B cell (primary cell): ENCODE measurements at regions not wholly inside any gene's neighbourhood (a gene's known extent, or its start where the extent isn't known, plus 50 kb on each side); places are given as distances from the start of the nearest gene placed in this dataset.
"Not testable (repeated sequence)": the region's sequence is repeated elsewhere in the genome, so short reads cannot be mapped to it uniquely, and the experiment has no call there.

ENCODE experiments used
- ATAC-seq: fragments of 200-7000 bp; cut with Tn5 transposase; one replicate; pipeline ENCODE4 v1.10.0; 2021; ENCODE audit warnings: low read depth, mild to moderate bottlenecking, moderate number of reproducible peaks, moderate library complexity
- CTCF ChIA-PET: fragments of 350-600 bp; sonication (Branson Sonifier 250); formaldehyde crosslinking; loops from one replicate; lab custom pipeline; 2021; ENCODE audit warnings: antibody characterized with exemption, inconsistent platforms; lab: Charles Lee
- POLR2A ChIA-PET: fragments of 350-600 bp; sonication (Branson Sonifier 250); formaldehyde crosslinking; loops from one replicate; lab custom pipeline; 2021; ENCODE audit warnings: antibody characterized with exemption; lab: Charles Lee
- DNase-seq: peaks from one replicate; pipeline ENCODE4 v3.0.0; 2013
- H2AFZ ChIP-seq: 2 replicates; pipeline ENCODE4 v1.6.1; 2012; ENCODE audit warnings: mild to moderate bottlenecking, low read depth, low read length; ENCODE audit not compliant: insufficient read depth, poor library complexity, severe bottlenecking
- H3K27ac ChIP-seq, 2 donors: 1 replicate in 1 of 2; 2 replicates in 1 of 2; pipeline ENCODE4 v1.5.1; 2012 to 2013; ENCODE audit warnings: low read length in 2 of 2, mild to moderate bottlenecking in 2 of 2, moderate library complexity in 1 of 2
- H3K27me3 ChIP-seq, 4 experiments: fragments of 200-600 bp in 1 of 4; sonication (generic) in 1 of 4; replicated peaks in 1 of 4; 1 replicate in 2 of 4; 2 replicates in 2 of 4; pipeline versions ENCODE4 v1.6.1 to v1.7.0; 2013 to 2016; ENCODE audit warnings: low read length in 3 of 4, mild to moderate bottlenecking in 2 of 4, mixed read lengths in 1 of 4, moderate library complexity in 1 of 4; ENCODE audit not compliant: insufficient read depth in 4 of 4, control insufficient read depth in 3 of 4; ENCODE audit errors: control extremely low read depth in 1 of 4
- H3K36me3 ChIP-seq, 2 experiments: replicated peaks in 1 of 2; 1 replicate in 1 of 2; 2 replicates in 1 of 2; pipeline versions ENCODE4 v1.6.1 to v1.7.1; 2013; ENCODE audit warnings: low read length in 1 of 2; ENCODE audit not compliant: insufficient read depth in 2 of 2, control insufficient read depth in 1 of 2; ENCODE audit errors: control extremely low read depth in 1 of 2, extremely low read depth in 1 of 2
- H3K4me1 ChIP-seq, 2 donors: fragments of 200-600 bp in 1 of 2; sonication (generic) in 1 of 2; 1 replicate in 1 of 2; 2 replicates in 1 of 2; pipeline versions ENCODE4 v1.5.1 to v1.6.1; 2013 to 2017; ENCODE audit warnings: low read length in 2 of 2; ENCODE audit not compliant: control insufficient read depth in 2 of 2, insufficient read depth in 2 of 2
- H3K4me2 ChIP-seq: replicated peaks from 2 replicates; pipeline ENCODE3; 2012; ENCODE audit warnings: mild to moderate bottlenecking, low read depth, low read length; ENCODE audit not compliant: poor library complexity, severe bottlenecking
- H3K4me3 ChIP-seq, 5 experiments: fragments of 200-600 bp in 1 of 5; sonication (generic) in 1 of 5; 1 replicate in 3 of 5; 2 replicates in 2 of 5; pipeline versions ENCODE4 v1.5.1 to v1.7.0; 2011 to 2016; ENCODE audit warnings: low read length in 4 of 5, mild to moderate bottlenecking in 4 of 5, low read depth in 2 of 5, control low read depth in 1 of 5, moderate library complexity in 1 of 5; ENCODE audit not compliant: insufficient read depth in 1 of 5; ENCODE audit errors: control extremely low read depth in 1 of 5, extremely low read depth in 1 of 5
- H3K79me2 ChIP-seq: fragments of 200-600 bp; sonication (generic); one replicate; pipeline ENCODE4 v1.6.0; 2016; ENCODE audit warnings: low read length; ENCODE audit not compliant: control insufficient read depth, insufficient read depth
- H3K9ac ChIP-seq: fragments of 200-600 bp; sonication (generic); 2 replicates; pipeline ENCODE4 v1.6.1; 2017; ENCODE audit warnings: mild to moderate bottlenecking, low read length, moderate library complexity
- H3K9me3 ChIP-seq, 3 donors: one replicate each; pipeline versions ENCODE4 v1.6.1 to v1.7.1; 2013; ENCODE audit warnings: low read length in 2 of 3; ENCODE audit not compliant: control insufficient read depth in 2 of 3, insufficient read depth in 1 of 3; ENCODE audit errors: control extremely low read depth in 1 of 3
- H4K20me1 ChIP-seq: 2 replicates; pipeline ENCODE4 v1.6.0; 2012; ENCODE audit warnings: mild to moderate bottlenecking, low read length; ENCODE audit not compliant: insufficient read depth, control insufficient read depth, poor library complexity, severe bottlenecking
- H3K27ac Mint-ChIP-seq: one replicate; pipeline ENCODE4 v1.8.0; 2021; ENCODE audit warnings: mixed read lengths
- H3K27me3 Mint-ChIP-seq: one replicate; pipeline ENCODE4 v1.8.0; 2021; ENCODE audit warnings: mixed read lengths
- H3K4me1 Mint-ChIP-seq: one replicate; pipeline ENCODE4 v1.8.0; 2021; ENCODE audit warnings: mixed read lengths
- H3K4me3 Mint-ChIP-seq: one replicate; pipeline ENCODE4 v1.8.0; 2021; ENCODE audit warnings: mixed read lengths
- H3K9me3 Mint-ChIP-seq: one replicate; pipeline ENCODE4 v1.8.0; 2022; ENCODE audit warnings: mixed read lengths; ENCODE audit not compliant: insufficient read depth
- EZH2 ChIP-seq: IDR thresholded peaks from 2 replicates; pipeline ENCODE4 v1.6.1; 2012; ENCODE audit warnings: borderline replicate concordance, low read depth, mild to moderate bottlenecking, moderate library complexity, low read length; ENCODE audit not compliant: insufficient read depth, poor library complexity, severe bottlenecking
- WGBS: methylation state at CpG from one replicate; pipeline ENCODE4 v1.1.5; 2013; ENCODE audit warnings: missing lambda C conversion rate; ENCODE audit not compliant: insufficient coverage; 5-methylcytosine and 5-hydroxymethylcytosine counted together
- intact Hi-C: fragments of 100-400 bp; cut with micrococcal nuclease; formaldehyde crosslinking; loops from one replicate; pipeline ENCODE4 v1.10.0; 2022
- TF ChIP-seq, protein P1 (sequence below): fragments of 200-600 bp; IDR thresholded peaks from one replicate; pipeline ENCODE4 v1.8.0; 2022; ENCODE audit warnings: antibody characterized with exemption, mild to moderate bottlenecking

GRCh38 chr10:45056806-45057205 is 56.1 kb downstream of the ZNF22 start:
- H3K27me3 Mint-ChIP-seq: peaks cover 16% of the 10 kb centered on the region
- 100% methylated on average over 1 of the region's 1 CpG for WGBS
- DNase-seq, H3K27ac Mint-ChIP-seq, H3K79me2 ChIP-seq, H3K36me3 ChIP-seq, H3K9ac ChIP-seq, H3K9me3 ChIP-seq, intact Hi-C loops, H3K9me3 Mint-ChIP-seq, H3K4me1 Mint-ChIP-seq, H3K4me1 ChIP-seq, H3K27me3 ChIP-seq, H3K27ac ChIP-seq, ATAC-seq, H4K20me1 ChIP-seq, H3K4me2 ChIP-seq, CTCF ChIA-PET, H3K4me3 Mint-ChIP-seq, POLR2A ChIA-PET, H3K4me3 ChIP-seq, H2AFZ ChIP-seq: not testable (repeated sequence)

- no peak overlapping the region for H2AFZ ChIP-seq
- TF ChIP-seq, protein P1, sequence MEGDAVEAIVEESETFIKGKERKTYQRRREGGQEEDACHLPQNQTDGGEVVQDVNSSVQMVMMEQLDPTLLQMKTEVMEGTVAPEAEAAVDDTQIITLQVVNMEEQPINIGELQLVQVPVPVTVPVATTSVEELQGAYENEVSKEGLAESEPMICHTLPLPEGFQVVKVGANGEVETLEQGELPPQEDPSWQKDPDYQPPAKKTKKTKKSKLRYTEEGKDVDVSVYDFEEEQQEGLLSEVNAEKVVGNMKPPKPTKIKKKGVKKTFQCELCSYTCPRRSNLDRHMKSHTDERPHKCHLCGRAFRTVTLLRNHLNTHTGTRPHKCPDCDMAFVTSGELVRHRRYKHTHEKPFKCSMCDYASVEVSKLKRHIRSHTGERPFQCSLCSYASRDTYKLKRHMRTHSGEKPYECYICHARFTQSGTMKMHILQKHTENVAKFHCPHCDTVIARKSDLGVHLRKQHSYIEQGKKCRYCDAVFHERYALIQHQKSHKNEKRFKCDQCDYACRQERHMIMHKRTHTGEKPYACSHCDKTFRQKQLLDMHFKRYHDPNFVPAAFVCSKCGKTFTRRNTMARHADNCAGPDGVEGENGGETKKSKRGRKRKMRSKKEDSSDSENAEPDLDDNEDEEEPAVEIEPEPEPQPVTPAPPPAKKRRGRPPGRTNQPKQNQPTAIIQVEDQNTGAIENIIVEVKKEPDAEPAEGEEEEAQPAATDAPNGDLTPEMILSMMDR: no peak
- no peak for TF ChIP-seq EZH2
- no peak overlapping the region for H3K4me2 ChIP-seq
- H3K4me3 Mint-ChIP-seq: no peak overlapping the region
- no CpG with 5 or more reads among the region's 1 CpG for WGBS
- intact Hi-C loops: no loop called here
- H3K9me3 ChIP-seq: no peaks in the 10 kb centered on the region
- H3K36me3 ChIP-seq: no peaks in the 10 kb centered on the region
- no peak overlapping the region for H3K27ac ChIP-seq
- no peaks in the 10 kb centered on the region for H3K4me1 ChIP-seq
- peaks cover 16% of the 10 kb centered on the region for H3K27me3 Mint-ChIP-seq
- DNase-seq: no peak
- no peak overlapping the region for H3K9ac ChIP-seq
- H3K9me3 Mint-ChIP-seq: no peaks in the 10 kb centered on the region
- no peak for ATAC-seq
- no peak overlapping the region for H3K27ac Mint-ChIP-seq
- H4K20me1 ChIP-seq: no peaks in the 10 kb centered on the region
- CTCF ChIA-PET: no interaction called here
- no peaks in the 10 kb centered on the region for H3K4me1 Mint-ChIP-seq
- POLR2A ChIA-PET: no interaction called here
- no peak overlapping the region for H3K4me3 ChIP-seq
- no peaks in the 10 kb centered on the region for H3K79me2 ChIP-seq
- no peaks in the 10 kb centered on the region for H3K27me3 ChIP-seq
These were observed 57.9 kb downstream of the ZNF22 start for GRCh38 chr10:45058580-45058979.
